NCI-H82 (cell line): ENCODE measurements at regions not wholly inside any gene's neighbourhood (a gene's known extent, or its start where the extent isn't known, plus 50 kb on each side); places are given as distances from the start of the nearest gene placed in this dataset.
A peak's percentile ranks its signal among the peaks of the same experiment; 100 is the strongest.
"Not testable (repeated sequence)": the region's sequence is repeated elsewhere in the genome, so short reads cannot be mapped to it uniquely, and the experiment has no call there.

Source experiments
- DNase-seq: peaks from one replicate; lab custom pipeline; 2025; lab: John Stamatoyannopoulos, UW

GRCh38 chr11:14573539-14574057, 53.4 kb upstream of the PSMA1 start:
- DNase-seq: not testable (repeated sequence)

- DNase-seq: no peak
Observed at GRCh38 chr11:14577292-14577691, 57.1 kb upstream of the PSMA1 start.

GRCh38 chr11:14577835-14578529, 57.8 kb upstream of the PSMA1 start:
- peak; percentile 23 for DNase-seq

- DNase-seq: peak; percentile 84
Observed at GRCh38 chr11:14578541-14578956, 58.4 kb upstream of the PSMA1 start.

- peak; percentile 32 for DNase-seq
Observed at GRCh38 chr11:14579646-14580045, 59.5 kb upstream of the PSMA1 start.

DNA sequence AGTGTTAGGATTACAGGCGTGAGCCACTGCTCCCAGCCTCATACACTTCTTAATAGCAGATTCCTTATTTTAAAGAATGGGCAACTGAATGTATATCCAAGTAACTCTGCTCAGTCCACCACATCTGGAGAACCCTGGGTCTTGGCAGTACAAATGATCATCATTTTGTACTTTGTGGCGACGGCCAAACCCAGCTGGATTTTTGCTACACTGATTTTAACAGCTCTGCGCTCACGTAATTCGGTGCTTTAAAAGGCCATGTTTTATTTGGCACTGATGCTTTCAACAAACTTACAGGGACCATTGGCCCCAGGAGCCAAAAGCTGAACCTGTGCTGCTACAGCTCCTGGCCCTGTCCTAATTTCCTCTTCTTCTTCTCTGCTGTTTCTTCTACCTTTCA, 60.8 kb upstream of the PDE3B start:
- no peak for DNase-seq

- peak; percentile 94 for DNase-seq
Observed at GRCh38 chr11:14583252-14584034, 60.2 kb upstream of the PDE3B start.

DNA sequence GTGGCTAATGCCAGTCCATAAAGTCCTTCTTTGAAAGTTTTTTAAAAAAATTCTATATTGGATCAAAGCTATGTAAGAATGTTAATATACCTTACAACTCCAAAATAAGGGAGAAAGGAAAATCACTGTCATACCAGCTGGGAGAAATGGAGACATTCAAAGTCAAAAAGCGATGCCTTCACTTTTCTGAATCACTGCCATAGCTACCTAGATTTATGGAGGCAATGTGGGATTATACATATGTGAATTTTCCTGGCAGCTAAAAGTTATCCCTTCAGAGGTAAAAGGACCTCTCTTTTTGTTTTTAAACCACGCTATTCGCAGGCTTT, 59.6 kb upstream of the PDE3B start:
- DNase-seq: peak; percentile 43

DNA sequence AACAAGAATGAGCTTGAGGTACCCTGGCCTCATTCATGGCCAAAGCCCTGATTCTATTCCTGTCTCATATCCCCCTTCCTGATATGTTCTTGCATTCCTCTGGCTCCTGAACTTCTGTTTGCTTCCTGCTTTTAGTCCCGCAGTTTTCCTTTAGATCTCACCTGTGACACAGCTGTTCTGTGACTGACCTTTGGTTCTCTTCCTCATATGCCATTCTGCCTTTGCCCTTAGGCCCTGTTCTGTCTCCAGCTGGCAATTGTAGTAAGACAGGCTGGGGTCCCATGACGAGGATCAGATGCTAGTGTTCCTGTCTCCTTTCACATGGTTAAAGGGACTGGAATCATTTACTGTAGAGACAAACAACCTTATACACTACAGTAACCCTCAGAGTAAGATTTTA, 59.0 kb upstream of the PDE3B start:
- DNase-seq: peak; percentile 26

DNA sequence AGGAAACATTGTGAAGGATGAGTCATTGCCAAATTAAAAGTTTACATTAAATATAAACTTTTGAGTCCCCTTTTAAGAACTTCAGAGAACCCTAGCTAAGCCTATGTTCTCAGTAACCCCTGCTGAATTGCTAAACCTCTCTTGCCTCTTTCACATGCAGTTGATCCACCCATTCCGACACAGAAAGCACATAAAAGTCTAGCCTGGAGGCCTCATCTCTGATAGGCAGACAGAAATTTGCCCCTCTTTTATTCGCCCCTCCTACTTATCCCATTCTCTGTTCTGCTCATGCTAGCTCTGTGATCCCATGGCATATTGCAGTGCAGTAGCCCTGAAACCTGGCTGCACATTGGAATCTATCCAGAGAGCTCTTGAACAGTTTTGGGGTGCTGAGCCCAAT, 58.2 kb upstream of the PDE3B start:
- peak; percentile 35 for DNase-seq

GRCh38 chr11:14587258-14587657, 56.3 kb upstream of the PDE3B start:
- DNase-seq: no peak

GRCh38 chr11:14588681-14589080, 54.9 kb upstream of the PDE3B start:
- DNase-seq: no peak

DNA sequence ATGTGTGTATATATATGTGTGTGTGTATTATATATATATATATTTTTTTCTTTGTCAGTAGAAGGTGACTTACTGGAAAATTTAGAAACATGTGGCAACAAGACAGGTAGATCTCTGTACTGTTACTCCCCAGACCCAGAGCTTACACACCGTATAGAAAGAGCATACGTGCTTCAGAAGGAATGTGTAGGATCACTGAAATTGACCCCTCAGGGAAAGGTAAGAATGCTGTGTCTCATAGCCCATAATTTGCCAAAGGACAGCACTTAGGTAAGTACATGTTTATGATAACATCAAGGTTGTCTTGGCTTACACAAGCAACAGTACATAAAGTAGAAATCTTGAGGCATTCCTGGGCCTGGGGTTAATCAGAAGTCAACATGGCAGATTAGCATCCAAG, 54.2 kb upstream of the PDE3B start:
- no peak for DNase-seq

DNA sequence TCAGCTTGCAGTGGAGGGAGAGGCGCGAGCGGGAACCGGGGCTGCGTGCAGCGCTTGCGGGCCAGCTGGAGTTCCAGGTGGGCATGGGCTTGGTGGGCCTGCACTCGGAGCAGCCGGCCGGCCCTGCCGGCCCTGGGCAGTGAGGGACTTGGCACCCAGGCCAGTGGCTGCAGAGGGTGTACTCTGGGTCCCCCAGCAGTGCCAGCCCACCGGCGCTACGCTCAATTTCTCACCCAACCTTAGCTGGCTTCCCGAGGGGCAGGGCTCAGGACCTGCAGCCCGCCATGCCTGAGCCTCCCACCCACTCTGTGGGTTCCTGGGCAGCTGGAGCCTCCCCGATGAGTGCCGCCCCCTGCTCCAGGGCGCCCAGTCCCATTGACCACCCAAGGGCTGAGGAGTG, 52.6 kb upstream of the PDE3B start:
- DNase-seq: not testable (repeated sequence)

DNA sequence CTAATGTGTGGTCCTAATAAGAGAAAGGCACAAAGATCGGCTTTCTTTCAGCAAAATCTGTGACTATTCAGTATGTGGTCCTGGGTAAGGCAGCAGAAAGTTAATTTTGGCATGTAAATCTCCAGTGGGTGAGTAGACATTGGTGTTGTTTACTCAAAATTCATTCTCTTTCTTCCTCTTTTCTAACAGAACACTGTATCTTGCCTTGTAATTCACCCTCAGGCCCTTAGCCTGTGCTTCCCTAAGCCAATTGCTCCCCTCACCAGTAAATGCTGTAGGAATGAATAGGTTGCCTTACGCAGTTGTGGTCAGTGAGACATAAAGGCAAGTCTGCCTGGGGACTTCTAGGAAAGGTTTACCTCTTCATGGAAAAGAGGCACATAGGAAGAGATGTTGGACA, 49.9 kb upstream of the PDE3B start:
- DNase-seq: no peak
